Non-pigmented ciliary epithelial cell (primary cell): ENCODE measurements at regions not wholly inside any gene's neighbourhood (a gene's known extent, or its start where the extent isn't known, plus 50 kb on each side); places are given as distances from the start of the nearest gene placed in this dataset.
"Not testable (repeated sequence)": the region's sequence is repeated elsewhere in the genome, so short reads cannot be mapped to it uniquely, and the experiment has no call there.

ENCODE experiments used
- DNase-seq: peaks from one replicate; pipeline ENCODE4 v3.0.0-alpha.2; 2010; ENCODE audit warnings: low read depth

DNA sequence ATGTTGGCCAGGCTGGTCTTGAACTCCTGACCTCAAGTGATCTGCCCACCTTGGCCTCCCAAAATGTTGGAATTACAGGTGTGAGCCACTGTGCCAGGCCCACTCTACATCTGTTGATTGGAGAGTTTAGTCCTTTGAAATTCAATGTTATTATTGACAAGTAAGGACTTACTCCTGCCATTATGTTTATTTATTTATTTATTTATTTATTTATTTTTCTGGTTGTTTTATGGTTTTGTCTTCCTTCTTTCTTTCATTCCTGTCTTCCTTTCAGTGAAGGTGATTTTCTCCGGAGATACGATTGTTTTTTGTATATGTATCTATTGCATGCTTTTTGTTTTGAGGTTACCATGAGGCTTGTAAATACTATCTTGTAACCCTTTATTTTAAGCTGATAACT, 602.6 kb downstream of the EPM2A start:
- no peak for DNase-seq

GRCh38 chr6:145135702-145136101, 599.6 kb downstream of the EPM2A start:
- no peak for DNase-seq

DNA sequence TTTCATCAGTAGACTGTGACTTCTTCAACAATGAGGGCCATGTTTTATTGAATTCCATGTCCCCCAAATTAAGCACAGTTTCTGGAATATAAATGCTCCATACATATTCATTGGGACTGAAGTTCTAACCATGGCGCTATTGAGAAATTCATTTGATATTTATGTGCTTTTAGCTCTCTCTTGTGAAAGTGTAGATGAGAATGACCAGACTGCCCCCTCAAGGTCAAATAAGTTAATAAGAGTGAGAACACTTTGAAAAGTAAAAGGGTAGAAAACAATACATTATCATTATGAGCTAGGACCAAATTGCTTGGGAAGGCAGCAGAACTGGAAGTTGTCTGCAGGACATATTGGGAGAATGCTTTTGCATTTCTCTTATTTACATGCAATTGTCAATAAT, 597.9 kb downstream of the EPM2A start:
- DNase-seq = no peak

GRCh38 chr6:145138469-145139139, 596.7 kb downstream of the EPM2A start:
- no peak for DNase-seq

GRCh38 chr6:145139140-145139850, 596.0 kb downstream of the EPM2A start:
- no peak for DNase-seq

GRCh38 chr6:145139895-145140294, 595.4 kb downstream of the EPM2A start:
- no peak for DNase-seq

DNA sequence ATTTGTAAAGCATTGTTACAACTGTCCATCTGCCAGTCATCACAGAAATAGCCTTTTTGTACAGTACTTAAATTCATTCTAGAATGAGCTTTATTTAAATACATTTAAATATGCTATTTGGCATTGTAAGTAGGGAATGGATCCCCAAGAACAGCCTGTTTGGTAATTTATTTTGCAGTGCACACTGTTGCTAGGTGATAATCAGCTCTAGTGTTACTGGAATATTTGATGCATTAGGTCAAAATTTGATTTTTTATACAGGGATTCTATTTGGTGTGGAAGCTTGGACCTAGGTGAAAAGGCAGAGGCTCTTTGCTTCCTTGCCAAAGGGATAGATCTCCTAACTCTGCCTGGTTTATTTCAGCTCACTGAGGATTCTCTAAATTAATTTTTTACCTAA, 593.7 kb downstream of the EPM2A start:
- DNase-seq = no peak

GRCh38 chr6:145142958-145143357, 592.4 kb downstream of the EPM2A start:
- DNase-seq = no peak

GRCh38 chr6:145143379-145143778, 591.9 kb downstream of the EPM2A start:
- no peak for DNase-seq

GRCh38 chr6:145147559-145147958, 587.8 kb downstream of the EPM2A start:
- DNase-seq = peak; percentile 23

DNA sequence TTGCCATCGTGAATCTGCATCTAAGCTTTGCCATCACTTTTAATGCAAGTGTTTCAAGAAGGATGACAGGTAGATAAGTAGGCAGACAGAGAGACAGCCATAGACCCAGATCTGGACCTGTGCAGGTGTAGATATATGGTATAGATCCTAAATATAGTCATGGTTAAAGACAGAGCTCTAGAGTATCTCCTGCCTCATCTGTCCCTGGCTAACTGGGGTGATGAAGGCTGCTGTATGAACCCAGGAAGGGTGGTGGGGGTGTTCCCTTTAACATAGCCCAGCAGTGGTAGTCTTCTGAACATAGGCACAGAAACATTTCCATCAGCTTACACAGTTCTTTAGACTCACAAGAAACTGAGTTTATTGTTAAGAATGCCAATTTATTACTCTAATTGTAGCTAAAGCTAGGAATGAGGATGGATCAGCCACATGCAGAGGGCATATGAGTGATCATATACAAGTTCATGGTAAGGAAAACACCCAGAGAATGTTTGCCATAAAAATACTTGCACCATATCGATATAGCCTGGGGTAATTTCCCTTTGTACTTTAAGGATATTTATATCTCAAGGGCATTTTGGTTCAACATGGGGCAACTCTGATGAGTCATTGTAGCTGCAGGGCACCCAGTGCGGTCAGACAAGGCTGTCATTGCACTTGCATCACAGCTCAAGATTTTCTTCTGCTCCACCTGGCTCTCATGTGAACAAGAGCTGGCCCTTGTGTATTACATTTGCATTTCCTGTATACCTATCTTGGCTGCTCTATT, 587.2 kb downstream of the EPM2A start:
- peak; percentile 44 for DNase-seq

DNA sequence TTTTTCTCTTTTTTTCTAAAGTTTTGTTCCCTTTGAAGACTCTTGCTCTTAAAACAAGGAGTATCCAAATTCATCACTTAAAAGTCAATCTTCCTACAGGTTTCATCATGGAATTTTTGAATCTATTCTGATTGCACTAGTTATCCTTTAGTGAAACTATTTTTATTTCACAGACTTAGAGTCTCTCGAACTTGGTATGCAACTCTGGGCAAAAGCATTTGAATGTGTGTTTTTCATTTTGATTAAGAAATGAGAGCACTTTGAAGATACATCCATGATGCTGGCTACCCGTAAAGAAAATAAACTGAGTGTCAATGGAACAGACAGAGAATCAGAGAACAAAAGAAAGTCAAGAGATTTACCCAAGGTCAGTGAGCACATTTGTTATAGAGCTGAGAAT, 586.5 kb downstream of the EPM2A start:
- DNase-seq = no peak

DNA sequence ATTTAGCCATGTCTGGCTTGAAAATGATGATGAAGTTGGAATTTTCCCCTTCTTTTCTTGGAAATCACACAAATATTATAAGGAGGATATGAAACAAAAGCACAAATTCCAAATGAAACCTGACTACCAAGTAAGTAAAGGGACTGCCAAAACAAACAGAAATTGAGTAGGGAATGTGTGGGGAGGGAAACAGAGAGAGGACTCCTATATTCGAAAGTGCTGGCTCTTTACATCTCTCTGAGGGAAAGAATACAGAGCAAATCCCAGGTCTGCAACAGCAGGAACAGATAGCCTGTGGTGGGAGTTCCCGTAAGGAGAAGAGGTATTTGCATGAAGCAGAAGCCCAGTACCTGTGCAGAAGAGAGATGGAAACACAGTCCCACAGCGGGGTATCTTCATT, 583.7 kb downstream of the EPM2A start:
- no peak for DNase-seq

DNA sequence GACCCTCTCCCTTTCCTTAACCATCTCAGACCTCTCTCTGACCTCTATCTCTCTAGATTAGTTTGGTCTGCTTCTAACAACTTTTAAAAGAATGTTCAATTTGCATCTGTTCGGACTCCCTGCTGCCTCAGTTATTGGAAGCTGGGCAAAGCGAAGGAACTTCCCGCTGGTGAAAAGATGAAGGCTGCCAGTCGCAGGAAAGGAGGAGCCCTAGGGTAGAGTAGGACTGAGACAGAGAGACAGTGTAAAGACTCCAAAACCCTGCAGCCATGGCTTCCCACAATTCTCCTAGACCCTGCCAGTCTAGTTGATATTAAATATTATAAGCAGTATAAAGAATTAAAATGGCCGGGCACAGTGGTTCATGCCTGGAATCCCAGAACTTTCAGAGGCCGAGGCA, 581.8 kb downstream of the EPM2A start:
- DNase-seq = no peak

- DNase-seq = no peak
Measured at GRCh38 chr6:145155411-145155810, 579.9 kb downstream of the EPM2A start.

DNA sequence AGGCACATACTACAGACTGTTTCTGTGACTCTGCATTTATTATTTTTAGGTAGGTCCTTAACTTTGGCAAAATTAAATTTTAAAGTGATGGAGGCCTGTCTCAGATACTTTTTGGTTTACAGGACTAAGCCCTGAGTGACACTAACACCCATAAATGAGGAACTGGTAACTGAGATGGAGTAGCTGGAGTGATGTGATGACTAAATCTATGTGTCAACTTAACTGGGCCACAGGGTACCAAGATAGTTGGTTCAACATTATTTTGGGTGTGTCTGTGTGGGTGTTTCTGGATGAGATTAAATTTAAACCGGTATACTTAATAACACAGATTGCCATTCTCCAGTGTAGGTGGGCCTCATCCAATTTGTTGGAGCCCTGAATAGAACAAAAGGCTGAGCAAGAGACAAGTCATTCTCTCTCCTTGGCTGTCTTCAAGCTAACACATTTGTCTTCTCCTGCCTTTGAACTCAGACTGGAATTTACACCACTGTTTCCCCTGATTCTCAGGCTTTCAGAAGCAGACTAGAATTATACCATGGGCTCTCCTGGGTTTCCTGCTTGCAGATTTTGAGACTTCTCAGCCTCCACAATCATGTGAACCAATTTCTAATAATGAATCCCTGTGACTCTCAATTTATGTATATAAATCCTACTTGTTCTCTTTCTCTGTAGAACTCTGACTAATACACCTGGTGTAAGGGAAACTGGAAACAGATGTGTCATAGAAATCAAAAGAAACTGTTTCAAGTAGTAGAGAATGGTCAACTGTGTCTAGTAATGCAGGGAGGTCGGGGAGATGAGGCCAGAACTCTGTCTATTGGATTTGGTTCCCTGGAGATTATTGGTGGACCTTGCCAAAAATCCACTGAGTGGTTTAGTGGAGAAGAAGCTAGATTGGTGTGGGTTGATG, 579.2 kb downstream of the EPM2A start:
- DNase-seq = no peak

- not testable (repeated sequence) for DNase-seq
Measured at GRCh38 chr6:145158636-145159035, 576.7 kb downstream of the EPM2A start.

GRCh38 chr6:145159921-145160320, 575.4 kb downstream of the EPM2A start:
- DNase-seq = no peak

- DNase-seq = no peak
Measured at GRCh38 chr6:145161501-145161900, 573.8 kb downstream of the EPM2A start.

DNA sequence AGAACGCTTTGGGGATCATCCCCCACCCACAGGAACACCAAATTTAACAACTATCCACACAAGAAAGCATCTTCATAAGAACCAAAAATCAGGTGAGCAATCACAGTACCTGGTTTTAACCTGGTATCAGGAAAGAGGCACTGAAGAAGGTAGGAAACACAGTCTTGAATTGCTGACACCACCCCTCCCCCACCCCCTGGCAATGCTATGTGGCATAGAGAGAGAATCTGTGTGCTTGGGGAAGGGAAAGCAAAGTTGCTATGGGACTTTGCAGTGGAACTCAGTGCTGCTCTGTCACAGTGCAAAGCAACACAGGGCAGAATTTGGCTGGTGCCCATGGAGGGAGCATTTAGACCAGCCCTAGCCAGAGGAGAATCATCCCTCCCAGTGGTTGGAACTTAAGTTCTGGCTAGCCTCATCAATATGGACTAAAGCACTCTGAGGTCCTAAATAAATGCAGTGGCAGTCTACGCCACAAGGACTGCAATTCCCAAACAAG, 565.5 kb downstream of the EPM2A start:
- no peak for DNase-seq

GRCh38 chr6:145175470-145175869, 559.9 kb downstream of the EPM2A start:
- DNase-seq = no peak

DNA sequence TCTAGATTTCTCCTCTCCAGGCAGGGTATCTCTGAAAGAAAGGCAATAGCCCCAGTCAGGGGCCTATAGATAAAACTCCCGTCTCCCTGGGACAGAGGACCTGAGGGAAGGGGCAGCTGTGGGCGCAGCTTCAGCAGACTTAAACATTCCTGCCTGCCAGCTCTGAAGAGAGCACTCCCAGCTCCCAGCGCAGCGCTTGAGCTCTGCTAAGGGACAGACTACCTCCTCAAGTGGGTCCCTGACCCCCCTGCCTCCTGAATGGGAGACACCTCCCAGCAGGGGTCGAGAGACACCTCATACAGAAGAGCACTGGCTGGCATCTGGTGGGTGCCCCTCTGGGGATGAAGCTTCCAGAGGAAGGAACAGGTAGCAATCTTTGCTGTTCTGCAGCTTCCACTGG, 556.9 kb downstream of the EPM2A start:
- DNase-seq = no peak
